GM18868 (cell line): ENCODE measurements at regions not wholly inside any gene's neighbourhood (a gene's known extent, or its start where the extent isn't known, plus 50 kb on each side); places are given as distances from the start of the nearest gene placed in this dataset.

Experiments used
- ATAC-seq: cut with Tn5 transposase; IDR thresholded peaks from one replicate; pipeline ENCODE4 v1.9.1; 2021; ENCODE audit warnings: mild to moderate bottlenecking, moderate library complexity; ENCODE audit not compliant: unreplicated experiment

DNA sequence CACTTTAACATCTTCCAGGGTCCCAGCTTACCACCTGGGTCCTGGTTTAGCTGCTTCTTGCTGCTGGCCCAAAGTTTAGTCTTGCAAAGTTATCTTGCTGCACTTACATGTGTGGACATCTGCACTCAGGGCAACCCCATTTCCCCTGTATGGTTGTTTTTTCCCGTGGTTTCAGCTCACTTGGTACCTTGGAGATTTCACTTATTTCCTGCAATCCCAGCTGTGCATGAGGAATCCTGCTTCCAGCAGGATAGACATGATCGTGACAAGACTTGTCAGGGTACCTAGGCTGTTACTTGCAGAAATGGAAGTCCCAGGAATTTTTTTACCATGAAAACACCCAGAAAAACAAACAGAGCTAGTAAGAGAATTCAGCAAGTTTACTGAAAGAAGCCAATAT lies 95.9 kb upstream of the LEP start:
- ATAC-seq, result no peak

DNA sequence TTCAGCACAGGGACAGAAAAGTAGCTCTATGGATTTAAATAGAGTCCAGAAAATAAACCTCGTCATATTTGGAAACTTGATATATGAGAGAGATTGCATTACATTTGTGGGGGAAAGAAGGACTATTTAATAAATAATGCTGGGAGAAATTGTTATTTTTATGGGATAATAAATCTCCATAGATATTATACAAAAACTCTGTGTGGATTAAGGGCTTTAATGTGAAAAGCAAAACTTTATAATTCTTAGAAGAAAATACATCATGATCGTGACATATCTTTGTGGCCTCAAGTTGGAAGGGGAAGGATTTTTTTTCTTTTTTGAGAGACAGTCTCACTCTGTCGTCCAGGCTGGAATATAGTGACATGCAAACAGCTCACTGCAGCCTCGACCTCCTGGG lies 95.0 kb upstream of the LEP start:
- no peak for ATAC-seq

DNA sequence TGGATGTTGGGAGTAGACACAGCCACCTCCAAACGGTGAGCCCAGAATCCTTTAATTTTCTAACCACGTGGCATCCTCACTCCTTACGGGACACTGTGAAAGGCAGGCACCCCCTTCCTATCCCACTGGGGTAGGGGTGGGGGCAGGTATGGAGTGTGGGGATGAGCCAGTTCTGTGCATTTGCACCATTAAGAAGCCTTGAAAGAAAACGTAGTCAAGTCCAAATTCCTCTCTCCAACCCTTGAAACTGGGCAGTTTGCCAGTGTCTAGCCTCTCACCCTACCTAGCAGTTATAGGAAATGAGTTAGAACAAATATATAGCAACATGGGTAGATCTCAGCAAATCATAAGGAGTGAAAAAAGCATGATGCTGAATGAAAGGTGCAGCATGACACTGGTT lies 92.4 kb upstream of the LEP start:
- ATAC-seq, result no peak

DNA sequence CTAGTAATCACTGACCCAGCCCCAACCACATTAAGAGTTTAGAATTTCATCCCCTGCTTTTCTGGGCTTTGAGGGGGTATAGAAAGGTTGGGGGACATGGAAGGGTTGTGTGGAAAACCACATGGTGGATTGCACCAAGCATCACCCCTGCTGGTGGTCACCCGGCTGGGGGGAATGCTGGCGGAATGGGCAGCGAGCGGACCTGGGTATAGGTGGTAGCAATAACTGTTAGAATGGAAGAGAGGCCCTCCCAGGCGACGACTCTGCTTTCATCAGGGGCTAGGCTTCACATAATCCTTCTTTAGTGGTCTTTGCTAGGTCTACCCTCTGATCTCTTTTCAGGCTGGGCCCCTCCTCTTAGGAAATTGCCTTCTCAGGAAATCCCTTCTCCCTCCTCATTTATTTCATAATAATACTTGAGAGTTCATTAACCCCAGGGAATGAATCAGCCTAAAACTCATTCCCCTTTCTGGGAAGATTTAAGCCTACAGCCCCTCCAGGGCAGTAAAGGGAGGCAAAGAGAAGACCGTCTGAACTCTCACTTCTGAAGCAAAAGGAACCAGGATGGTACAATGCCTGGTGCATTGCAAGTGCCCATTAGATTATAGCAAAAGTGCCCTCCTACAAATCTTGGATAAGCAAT lies 90.7 kb upstream of the LEP start:
- no peak for ATAC-seq

DNA sequence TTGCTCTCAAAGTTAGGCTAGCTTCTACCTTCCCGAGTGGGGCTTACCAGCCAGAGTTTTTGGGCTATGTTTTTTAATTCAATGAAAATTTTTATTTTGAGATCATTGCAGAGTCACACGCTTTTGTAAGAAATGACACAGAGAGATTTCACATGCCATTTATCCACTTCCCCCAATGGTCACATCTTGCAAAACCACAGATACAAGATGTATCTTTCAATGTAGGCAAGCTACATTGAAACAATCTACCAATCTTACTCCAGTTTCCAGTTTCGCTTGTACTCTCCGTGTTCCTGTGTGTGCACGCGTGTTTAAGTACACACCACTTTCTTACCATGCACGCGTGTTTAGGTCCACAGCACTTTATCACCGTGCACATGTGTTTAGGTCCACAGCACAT lies 89.4 kb upstream of the LEP start:
- no peak for ATAC-seq

DNA sequence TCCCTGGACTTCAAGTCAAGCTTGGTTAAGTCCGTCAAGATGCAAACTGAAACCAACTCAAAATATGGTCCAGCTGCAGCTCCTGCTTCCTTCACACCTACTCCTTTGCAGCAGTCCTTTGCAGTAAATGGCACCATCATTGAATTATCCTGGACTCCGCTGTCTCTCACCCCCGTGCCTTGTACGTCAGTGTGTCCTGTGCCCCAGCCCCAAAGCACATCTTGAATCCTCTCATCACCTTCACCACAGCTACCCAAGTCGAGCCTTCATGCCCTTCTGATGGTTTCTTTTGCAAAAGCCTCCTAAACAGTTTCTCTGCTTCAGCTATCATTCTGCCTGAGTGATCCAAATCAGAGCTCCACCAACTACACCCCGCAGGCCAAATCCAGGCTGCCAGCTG lies 88.4 kb upstream of the LEP start:
- ATAC-seq, result no peak

DNA sequence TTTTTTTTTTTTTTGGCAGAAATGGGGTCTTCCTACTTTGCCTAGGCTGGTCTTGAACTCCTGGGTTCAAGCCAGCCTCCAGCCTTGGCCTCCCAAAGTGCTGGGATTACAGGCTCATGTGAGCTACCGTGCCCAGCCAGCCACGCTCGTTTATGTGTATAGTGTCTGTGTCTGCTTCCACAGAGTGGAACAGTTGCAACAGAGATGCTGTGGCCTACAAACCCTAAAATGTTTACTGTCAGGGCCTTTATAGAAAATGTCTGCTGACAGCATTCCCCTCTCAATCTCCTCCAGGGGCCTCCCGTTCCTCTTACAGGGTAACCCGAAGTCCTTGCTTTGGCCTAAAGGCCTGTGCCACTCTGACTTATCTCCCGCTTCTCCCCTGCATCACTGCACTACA lies 87.6 kb upstream of the LEP start:
- no peak for ATAC-seq

DNA sequence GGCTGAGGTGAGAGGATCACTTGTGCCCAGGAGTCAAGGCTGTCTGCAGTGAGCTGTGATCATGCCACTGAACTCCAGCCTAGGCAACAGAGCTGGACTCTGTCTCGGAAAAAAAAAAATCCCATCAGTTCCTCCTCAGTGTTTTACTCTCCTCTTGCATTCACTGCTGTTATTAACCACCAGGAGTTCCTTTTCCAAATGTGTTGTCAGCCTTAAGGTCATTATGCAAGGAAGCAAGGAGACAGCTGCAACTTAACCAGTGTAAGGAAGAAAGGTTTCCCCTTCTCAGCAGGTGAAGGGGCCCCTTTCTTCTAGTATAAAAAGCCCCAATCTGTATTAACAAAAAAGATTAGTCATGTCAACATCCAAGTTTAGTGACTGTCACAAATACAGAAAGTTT lies 86.6 kb upstream of the LEP start:
- no peak for ATAC-seq

DNA sequence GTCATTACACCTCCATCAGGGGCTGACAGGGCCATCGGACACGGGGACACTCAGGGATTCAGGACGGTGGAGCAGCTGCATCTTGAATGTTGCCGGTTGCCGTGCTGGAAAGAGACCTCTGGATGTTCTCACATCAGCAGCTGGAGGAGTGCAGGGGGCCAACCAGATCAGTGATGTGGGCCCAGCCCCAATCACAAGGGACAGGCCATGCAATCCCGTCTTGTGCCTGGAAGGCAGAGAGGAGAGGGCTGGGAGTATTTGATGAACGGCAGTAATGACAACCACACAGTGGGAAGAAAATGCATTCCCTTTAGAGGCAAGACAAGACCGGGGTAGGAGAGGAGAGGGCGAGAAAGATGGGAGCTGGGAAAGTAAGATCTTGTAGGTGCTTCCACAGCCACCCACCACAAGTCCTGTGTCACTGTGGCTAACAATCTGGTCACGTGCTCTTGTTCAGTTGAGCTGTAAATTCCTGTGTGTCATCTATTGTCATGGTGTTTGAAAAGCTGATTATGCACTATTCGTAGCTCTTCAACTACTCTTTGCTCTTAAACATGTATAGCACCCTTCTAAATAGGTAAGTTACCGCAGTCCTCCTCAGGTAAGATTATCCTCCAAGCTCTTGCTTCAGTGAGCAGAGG lies 85.9 kb upstream of the LEP start:
- ATAC-seq, result no peak

DNA sequence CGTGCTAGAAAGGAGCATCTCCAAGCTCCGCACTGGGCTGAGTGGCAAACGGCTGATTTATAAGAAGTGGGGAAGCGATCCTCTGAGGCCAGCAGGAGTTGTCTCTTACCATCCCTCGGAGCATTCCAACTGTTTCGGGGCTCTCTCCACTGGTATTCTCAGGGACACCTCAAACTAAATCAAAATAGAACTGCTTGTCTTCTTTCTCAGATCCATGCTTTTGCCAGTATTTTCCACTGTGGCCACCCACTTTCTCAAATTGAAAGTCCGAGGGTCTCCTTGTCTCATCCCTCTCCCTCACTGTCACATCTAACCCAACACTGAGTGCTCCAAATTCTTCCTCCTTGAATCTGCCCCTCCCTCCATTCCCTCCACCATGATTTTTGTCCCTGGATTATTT lies 83.2 kb upstream of the LEP start:
- no peak for ATAC-seq

DNA sequence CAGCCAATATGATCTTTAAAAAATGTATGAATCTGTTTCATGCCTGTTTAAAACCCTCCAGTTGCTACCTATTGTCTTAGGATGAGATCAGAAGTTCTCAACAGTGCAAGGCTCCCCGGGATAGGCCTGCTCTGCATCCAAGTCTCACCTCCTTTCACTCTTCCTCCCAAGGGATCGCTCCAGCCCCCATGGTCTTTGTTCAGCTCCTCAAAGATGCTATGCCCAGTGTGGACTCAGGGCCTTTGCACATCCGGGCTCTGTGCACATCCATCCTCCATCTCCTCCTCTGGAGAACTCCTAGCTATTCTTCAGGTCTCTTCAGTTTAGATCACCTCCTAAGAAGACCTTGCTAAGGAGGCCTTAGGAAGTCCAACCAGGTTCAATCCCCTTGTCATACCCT lies 82.7 kb upstream of the LEP start:
- ATAC-seq, result no peak

DNA sequence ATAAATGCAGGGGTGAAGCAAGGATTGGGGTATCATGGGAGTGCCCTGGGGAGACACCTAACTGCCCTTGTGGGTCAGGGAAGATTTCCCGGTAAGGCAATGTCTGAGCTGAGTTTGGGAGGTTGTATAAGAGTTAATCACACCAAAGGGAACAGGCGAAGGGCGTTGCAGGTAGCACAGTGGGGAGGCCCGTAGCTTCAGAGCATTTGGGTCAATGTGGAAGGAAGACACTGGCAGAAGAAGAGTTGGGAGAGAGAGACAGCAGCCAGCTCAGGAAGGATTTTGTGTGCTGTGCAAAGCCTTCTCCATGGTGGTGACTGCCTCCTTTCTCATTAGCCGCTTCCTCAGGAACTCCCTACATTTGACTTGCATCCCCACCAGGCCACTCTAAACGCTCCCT lies 80.8 kb upstream of the LEP start:
- ATAC-seq, result no peak

DNA sequence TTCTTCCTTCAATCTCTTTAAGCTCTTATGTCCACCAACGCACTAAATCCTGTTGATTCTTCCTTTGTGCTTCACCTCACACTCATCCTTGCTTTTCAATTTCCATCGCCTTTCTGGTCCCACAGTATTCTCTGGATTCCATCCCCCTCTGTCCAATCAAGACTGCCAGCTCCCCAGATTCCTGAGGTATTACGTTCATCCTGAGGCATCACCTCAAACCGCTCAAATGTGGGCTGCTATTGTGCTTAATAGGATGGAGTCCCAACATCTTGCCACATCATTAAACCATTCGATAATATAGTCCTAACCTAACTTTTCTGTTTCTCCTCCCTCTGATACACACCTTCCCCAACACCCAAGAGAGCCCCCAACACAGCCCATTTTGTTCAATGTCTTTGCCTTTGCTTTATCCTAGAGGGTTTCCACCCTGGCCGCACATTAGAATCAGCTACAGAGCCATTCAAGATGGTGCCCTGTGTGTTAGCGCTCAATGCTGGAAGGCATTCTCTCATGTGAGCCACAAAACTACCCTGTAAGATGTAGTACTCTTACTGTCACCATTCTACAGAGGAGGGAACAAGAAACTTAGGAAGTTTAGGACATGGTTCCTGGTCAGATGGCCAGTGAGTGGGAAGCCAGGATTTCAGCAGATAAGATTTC lies 79.5 kb upstream of the LEP start:
- no peak for ATAC-seq

DNA sequence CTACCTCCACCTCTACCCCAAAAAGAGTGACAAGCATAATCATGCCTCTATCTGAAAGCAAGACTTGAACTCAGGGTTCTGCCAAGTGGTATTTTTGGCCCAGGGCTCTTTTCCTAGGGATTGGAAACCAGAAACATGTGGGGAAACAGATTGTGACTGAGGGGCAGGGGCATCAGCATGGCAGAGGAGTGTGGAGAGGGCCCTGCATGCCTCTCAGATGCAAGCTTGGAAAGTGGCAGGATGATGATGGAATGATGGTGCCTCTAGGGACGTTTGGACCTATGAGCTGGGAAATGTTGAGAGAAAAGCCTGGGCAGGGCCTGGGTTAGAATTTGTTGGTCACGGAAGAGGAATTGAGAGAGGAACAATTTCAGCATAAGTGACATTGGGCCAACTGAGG lies 78.4 kb upstream of the LEP start:
- ATAC-seq, result no peak

DNA sequence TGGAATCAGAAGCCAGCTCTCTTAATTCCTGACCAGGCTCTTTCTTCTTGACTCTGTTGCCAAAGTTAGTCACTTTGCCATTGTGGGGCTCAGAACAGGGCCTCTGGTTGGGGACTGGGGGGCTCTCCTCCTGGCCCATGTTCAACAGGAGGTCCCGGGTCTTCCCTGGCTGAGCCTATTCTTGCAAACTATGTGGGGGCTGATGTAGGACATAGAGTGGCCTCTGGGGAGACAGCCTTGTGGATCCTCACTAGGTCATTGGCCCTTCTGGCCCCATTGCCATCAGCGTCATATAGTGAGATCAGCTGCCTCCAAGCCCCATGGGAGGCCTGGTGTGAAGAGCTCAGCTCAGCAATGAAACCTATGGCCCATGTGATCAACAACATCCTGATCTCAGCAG lies 77.6 kb upstream of the LEP start:
- no peak for ATAC-seq

DNA sequence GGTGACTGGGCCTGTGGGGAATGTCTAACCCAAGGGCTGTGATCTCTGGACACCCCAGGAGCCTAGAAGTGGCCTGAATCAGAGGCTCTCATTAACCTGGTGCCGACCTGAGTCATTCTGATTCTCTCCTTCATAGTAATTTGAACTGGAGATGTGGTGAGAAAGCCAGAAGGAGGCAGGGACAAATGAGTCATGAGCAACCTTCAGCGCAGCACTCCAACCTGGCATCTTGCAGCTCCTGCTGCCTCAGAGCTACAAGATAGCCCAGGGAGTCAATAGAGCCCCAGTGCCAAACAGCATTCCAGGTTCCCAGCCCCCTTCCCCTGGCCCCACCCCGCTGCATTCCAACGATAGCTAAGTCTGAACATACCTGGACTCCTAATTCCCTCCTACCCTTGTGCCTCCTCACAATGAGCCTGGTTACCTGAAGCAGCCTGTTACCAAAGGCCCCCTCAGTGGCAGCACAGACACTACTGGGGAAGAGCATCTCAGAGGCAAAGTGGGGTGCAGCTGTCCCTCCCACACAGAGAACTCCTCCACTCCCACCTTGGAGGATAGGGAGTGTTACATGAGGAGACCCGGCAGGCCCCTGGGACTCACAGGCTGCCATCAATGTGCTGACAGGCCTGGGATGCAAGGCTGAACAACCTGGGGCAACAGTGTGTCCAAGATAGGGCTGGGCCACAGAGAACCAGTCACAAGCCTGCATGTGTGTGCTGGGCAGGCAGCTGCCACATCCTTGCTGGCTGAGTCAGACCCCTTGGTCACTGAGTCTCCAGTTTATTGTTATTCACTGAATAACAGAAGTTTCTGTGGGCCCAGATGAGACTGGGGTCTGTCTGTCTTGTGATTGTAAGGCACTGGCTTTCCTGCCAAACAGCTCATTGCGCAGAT lies 76.8 kb upstream of the LEP start:
- no peak for ATAC-seq

DNA sequence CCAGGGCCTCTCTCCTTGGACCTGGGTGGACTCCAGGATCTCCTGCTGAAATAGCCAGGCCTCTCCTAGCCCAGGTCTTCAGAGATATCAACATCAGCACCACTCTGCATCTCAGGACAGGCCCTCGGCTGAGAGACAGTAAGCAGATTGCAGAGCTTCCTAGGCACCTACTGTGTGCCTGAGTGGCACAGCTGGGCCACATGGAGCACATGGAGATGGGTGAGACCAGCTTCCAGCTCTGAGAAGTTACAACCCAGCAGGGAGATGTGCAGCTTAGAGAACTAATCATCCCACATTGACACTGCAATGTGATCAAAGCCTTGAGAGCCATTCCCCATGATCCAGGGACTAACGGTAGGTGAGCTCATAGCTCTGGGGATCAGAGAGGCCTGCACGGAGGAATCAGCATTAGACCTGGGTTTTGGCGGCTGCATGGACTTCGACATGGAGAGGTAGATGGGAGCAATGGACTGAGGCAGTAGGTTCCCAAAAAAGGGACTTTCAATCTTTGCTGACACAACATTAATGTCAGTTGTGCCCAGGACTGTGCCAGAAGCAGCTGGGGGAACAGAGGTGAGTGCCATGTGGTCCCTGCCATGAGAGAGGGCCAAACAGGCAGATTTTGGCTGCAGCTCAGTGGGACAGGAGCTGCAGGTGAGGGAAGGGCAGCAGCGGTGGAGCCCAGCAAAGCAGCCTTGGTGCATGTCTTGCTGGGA lies 76.0 kb upstream of the LEP start:
- ATAC-seq, result no peak

DNA sequence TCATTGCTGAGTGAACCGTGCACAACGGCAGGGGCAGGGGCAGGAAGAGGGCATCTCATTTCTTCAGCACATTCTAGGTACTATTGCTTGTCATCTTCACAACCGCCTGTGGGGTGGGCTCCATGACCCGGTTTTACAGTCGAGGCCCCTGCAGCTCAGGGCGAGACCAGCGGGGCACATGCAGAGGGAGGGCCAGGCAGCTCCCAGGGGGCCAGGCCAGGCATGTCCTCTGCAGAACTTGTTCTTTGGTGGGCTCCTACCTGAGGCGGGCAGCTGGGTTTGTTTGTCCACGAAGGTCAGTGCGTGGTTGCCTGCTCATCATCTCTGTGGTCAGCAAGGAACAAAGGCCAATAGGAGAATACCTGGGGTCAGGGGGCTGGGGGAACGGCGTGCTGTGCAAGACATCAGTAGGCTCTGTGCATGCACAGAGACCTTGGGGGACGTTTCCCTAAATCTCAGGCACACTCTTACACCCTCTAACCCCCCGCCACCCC lies 75.1 kb upstream of the LEP start:
- no peak for ATAC-seq

DNA sequence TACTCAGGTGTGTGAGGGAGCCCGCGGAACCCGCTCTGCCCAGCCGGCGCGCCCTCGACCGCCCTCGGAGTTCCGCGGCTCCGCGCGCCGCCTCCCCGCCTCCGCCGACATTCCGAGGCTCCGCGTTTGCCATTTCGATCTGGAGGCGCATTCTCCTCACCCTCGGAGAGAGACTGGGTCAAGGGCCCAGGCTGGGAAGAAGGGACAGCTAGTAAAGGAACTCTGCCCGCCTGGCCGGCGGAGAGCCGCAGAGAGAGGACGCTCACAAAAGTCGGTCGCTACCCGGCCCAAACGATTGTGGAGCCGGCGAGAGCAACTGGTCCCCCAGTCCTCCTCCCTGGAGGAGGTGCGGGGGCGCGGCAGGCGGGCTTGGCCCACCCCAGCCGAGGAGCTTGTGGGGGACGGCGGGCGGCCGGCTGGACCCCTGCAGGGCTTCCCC lies 74.5 kb upstream of the LEP start:
- no peak for ATAC-seq

DNA sequence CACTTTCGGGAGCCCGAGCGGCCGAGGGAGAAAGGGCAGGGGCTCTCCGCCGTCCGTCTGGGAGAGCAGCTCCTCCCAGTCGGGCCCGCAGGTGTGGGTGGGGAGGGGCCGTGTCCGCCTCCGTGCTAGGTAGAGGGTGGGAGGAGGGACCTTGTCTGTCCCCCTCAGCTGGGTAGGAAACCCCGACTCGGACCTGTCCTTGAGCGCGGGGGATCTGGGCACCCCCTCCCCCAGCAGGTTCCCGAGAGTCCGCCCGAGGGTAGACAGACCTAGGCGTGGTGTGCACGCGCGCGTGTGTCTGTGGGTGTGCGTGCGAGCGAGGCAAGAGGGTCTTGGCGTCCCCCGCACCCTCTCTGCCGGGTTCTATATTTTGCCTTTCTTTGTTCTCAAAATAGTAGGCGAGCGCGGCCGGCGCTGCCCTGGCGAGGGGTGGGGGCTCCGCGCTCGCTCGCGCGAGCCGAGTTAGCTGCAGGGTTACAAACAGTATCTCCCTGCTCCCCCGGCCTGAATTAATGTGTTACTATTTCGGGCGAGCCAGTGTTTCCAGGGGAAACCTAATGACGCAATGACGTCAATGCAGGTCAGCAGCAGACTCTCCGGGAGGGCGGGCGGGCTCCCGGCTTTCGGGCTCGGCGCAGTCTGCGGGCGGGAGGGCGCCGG lies 73.9 kb upstream of the LEP start:
- no peak for ATAC-seq
